Activated naive CD4-positive, alpha-beta T cell treated with anti-CD3 and anti-CD28 coated beads, Interleukin-2, amount 10 ng/mL, durations not matched to agents 7 days and 5 days (primary cell): ENCODE measurements at regions not wholly inside any gene's neighbourhood (a gene's known extent, or its start where the extent isn't known, plus 50 kb on each side); places are given as distances from the start of the nearest gene placed in this dataset.

Experiments
- CTCF ChIA-PET: fragments of 350-600 bp; sonication (Branson Sonifier 250); formaldehyde crosslinking; loops from one replicate; lab custom pipeline; 2021; ENCODE audit warnings: antibody characterized with exemption; lab: Charles Lee
- DNase-seq: peaks from one replicate; pipeline ENCODE4 v3.0.0-alpha.2; 2020
- H3K27ac Mint-ChIP-seq: one replicate; pipeline ENCODE4 v1.8.0; 2021; ENCODE audit warnings: mild to moderate bottlenecking, moderate library complexity, mixed read lengths
- H3K27me3 Mint-ChIP-seq: one replicate; pipeline ENCODE4 v1.8.0; 2021; ENCODE audit warnings: mild to moderate bottlenecking, mixed read lengths
- H3K36me3 Mint-ChIP-seq: one replicate; pipeline ENCODE4 v1.8.0; 2021; ENCODE audit warnings: mixed read lengths
- H3K4me1 Mint-ChIP-seq: one replicate; pipeline ENCODE4 v1.8.0; 2021; ENCODE audit warnings: mixed read lengths
- H3K4me3 Mint-ChIP-seq: one replicate; pipeline ENCODE4 v1.8.0; 2021; ENCODE audit warnings: mild to moderate bottlenecking, moderate library complexity, mixed read lengths
- H3K9me3 Mint-ChIP-seq: one replicate; pipeline ENCODE4 v1.8.0; 2021; ENCODE audit warnings: mixed read lengths

DNA sequence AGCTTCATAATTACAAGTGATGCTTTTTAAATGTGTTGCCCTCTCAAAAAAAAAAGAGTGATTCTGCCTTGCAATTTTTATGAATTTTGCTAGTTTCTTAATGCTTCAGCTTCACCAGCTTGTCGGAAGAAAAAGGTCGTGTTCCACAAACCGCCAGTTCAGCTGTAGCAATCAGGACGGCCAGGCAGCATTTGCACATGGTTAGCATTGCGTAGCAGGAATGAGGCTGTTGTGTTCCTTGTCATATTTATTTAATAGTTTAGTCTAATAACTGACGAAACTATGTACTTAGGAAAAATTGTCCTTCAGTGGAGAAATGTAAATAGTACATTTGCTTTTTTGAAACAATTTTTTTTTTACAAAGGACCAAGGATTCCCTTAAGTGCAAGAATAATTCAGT is 64.9 kb upstream of the SELENOK start:
- Mint-ChIP-seq H3K4me1 (no peaks in the 10 kb centered on the region), H3K9me3 (no peaks in the 10 kb centered on the region), H3K27ac (no peak overlapping the region), H3K4me3 (no peak overlapping the region), H3K27me3 (peaks cover 4% of the 10 kb centered on the region), H3K36me3 (no peaks in the 10 kb centered on the region)
- no peak for DNase-seq
- CTCF ChIA-PET, result no interaction called here

GRCh38 chr3:53949541-53949940 is 57.9 kb upstream of the SELENOK start:
- no peak for DNase-seq
- CTCF ChIA-PET, result no interaction called here
- no peaks in the 10 kb centered on the region for H3K4me1 Mint-ChIP-seq
- H3K9me3 Mint-ChIP-seq, result peaks cover 20% of the 10 kb centered on the region
- peaks cover 4% of the 10 kb centered on the region for H3K27me3 Mint-ChIP-seq
- no peak overlapping the region for H3K27ac Mint-ChIP-seq
- H3K4me3 Mint-ChIP-seq, result no peak overlapping the region
- no peaks in the 10 kb centered on the region for H3K36me3 Mint-ChIP-seq

DNA sequence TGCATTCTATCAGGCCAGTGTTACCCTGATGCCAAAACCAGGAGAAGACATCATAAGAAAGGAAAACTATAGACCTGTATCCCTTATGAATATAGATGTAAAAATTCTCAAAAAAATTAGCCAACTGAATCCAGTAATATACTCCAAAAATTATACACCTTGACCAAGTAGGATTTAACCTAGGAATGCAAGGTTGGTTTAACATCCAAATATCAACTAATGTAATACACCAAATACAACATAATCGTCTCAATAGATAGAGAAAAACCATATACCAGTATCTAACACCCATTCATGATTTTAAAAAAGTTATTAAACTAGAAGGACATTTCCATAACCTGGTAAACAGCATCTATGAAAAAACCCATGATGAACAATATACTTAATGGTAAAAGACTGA is 56.5 kb upstream of the SELENOK start:
- Mint-ChIP-seq H3K4me3 (no peak overlapping the region), H3K27ac (no peak overlapping the region), H3K4me1 (no peaks in the 10 kb centered on the region), H3K27me3 (peaks cover under 1% of the 10 kb centered on the region), H3K36me3 (no peaks in the 10 kb centered on the region), H3K9me3 (peaks cover 20% of the 10 kb centered on the region)
- CTCF ChIA-PET, result no interaction called here
- DNase-seq, result no peak

GRCh38 chr3:53944028-53944427 is 52.4 kb upstream of the SELENOK start:
- Mint-ChIP-seq H3K27me3 (no peaks in the 10 kb centered on the region), H3K4me3 (no peak overlapping the region), H3K27ac (no peak overlapping the region), H3K9me3 (peaks cover 20% of the 10 kb centered on the region), H3K36me3 (no peaks in the 10 kb centered on the region), H3K4me1 (no peaks in the 10 kb centered on the region)
- DNase-seq, result no peak
- CTCF ChIA-PET, result no interaction called here

- Mint-ChIP-seq H3K4me3 (no peak overlapping the region), H3K9me3 (peaks cover 12% of the 10 kb centered on the region)
- CTCF ChIA-PET, result no interaction called here
These were observed 50.3 kb upstream of the SELENOK start for GRCh38 chr3:53941950-53942349.

More at GRCh38 chr3:53941950-53942349, 50.3 kb upstream of the SELENOK start:
- H3K27ac Mint-ChIP-seq, result no peak overlapping the region
- no peak for DNase-seq
- H3K27me3 Mint-ChIP-seq, result peaks cover 3% of the 10 kb centered on the region
- no peaks in the 10 kb centered on the region for H3K36me3 Mint-ChIP-seq
- no peaks in the 10 kb centered on the region for H3K4me1 Mint-ChIP-seq
